GM19035 (cell line): ENCODE measurements at regions not wholly inside any gene's neighbourhood (a gene's known extent, or its start where the extent isn't known, plus 50 kb on each side); places are given as distances from the start of the nearest gene placed in this dataset.

Experiments
- ATAC-seq: cut with Tn5 transposase; IDR thresholded peaks from one replicate; pipeline ENCODE4 v1.9.1; 2021; ENCODE audit not compliant: unreplicated experiment

- ATAC-seq = no peak
Measured at GRCh38 chr6:102387326-102388033, 994.0 kb downstream of the GRIK2 start.

- no peak for ATAC-seq
Measured at GRCh38 chr6:102381203-102381602, 987.7 kb downstream of the GRIK2 start.

- no peak for ATAC-seq
Measured at GRCh38 chr6:102356170-102356569, 962.7 kb downstream of the GRIK2 start.

GRCh38 chr6:102355578-102355977, 962.1 kb downstream of the GRIK2 start:
- ATAC-seq = no peak

- no peak for ATAC-seq
Measured at GRCh38 chr6:102352552-102352951, 959.0 kb downstream of the GRIK2 start.

- ATAC-seq = no peak
Measured at GRCh38 chr6:102344769-102345168, 951.3 kb downstream of the GRIK2 start.

GRCh38 chr6:102340311-102340710, 946.8 kb downstream of the GRIK2 start:
- no peak for ATAC-seq

GRCh38 chr6:102333736-102334135, 940.2 kb downstream of the GRIK2 start:
- ATAC-seq = no peak

- ATAC-seq = no peak
Measured at GRCh38 chr6:102327697-102328225, 934.3 kb downstream of the GRIK2 start.

- ATAC-seq = no peak
Measured at GRCh38 chr6:102313699-102314098, 920.2 kb downstream of the GRIK2 start.

- ATAC-seq = no peak
Measured at GRCh38 chr6:102309700-102310099, 916.2 kb downstream of the GRIK2 start.

GRCh38 chr6:102300350-102300749, 906.8 kb downstream of the GRIK2 start:
- no peak for ATAC-seq

- no peak for ATAC-seq
Measured at GRCh38 chr6:102298051-102298450, 904.5 kb downstream of the GRIK2 start.
